SK-N-SH (cell line): ENCODE measurements at regions not wholly inside any gene's neighbourhood (a gene's known extent, or its start where the extent isn't known, plus 50 kb on each side); places are given as distances from the start of the nearest gene placed in this dataset.

Experiments used
- EZH2phosphoT487 ChIP-seq: fragments of 200-600 bp; sonication (generic); IDR thresholded peaks from 2 replicates; pipeline ENCODE4 v1.6.1; 2017; ENCODE audit warnings: low read depth, mixed run types, mild to moderate bottlenecking, antibody characterized with exemption, moderate library complexity, borderline replicate concordance
- GABPA ChIP-seq: IDR thresholded peaks from 2 replicates; pipeline ENCODE4 v1.4.0; 2012; ENCODE audit warnings: low read depth, mild to moderate bottlenecking
- JUND ChIP-seq: IDR thresholded peaks from 2 replicates; pipeline ENCODE4 v1.4.0; 2012
- MEF2A ChIP-seq: IDR thresholded peaks from 2 replicates; pipeline ENCODE4 v1.4.0; 2012; ENCODE audit warnings: low read depth, borderline replicate concordance
- POLR2AphosphoS5 ChIP-seq: IDR thresholded peaks from 2 replicates; pipeline ENCODE4 v1.6.1; 2012; ENCODE audit warnings: low read depth, low read length
- RCOR1 ChIP-seq: fragments of 150-350 bp; IDR thresholded peaks from 2 replicates; pipeline ENCODE4 v1.6.1; 2017; ENCODE audit warnings: antibody characterized with exemption, low read length
- TAF1 ChIP-seq: IDR thresholded peaks from 2 replicates; pipeline ENCODE4 v1.6.1; 2012; ENCODE audit warnings: low read depth, mild to moderate bottlenecking, low read length, moderate library complexity, borderline replicate concordance
- YY1 ChIP-seq: IDR thresholded peaks from 2 replicates; pipeline ENCODE4 v1.4.0; 2012; ENCODE audit warnings: low read depth, mild to moderate bottlenecking
- TF ChIP-seq, protein P1 (sequence below): fragments of 150-350 bp; IDR thresholded peaks from 2 replicates; pipeline ENCODE4 v1.6.1; 2017; ENCODE audit warnings: antibody characterized with exemption, low read length, low read depth, borderline replicate concordance
- TF ChIP-seq, protein P2 (sequence below): fragments of 200-600 bp; sonication (generic); IDR thresholded peaks from 2 replicates; pipeline ENCODE4 v1.6.1; 2017; ENCODE audit warnings: antibody characterized with exemption, mild to moderate bottlenecking, moderate library complexity
- TF ChIP-seq, protein P3 (sequence below): IDR thresholded peaks from 2 replicates; pipeline ENCODE4 v1.4.0; 2012; ENCODE audit warnings: low read depth
- TF ChIP-seq, protein P4 (sequence below): IDR thresholded peaks from 2 replicates; pipeline ENCODE4 v1.4.0; 2012; ENCODE audit warnings: low read depth, borderline replicate concordance
- TF ChIP-seq, protein P5 (sequence below): IDR thresholded peaks from 2 replicates; pipeline ENCODE4 v1.6.1; 2012; ENCODE audit warnings: mild to moderate bottlenecking, low read depth, low read length, moderate library complexity

DNA sequence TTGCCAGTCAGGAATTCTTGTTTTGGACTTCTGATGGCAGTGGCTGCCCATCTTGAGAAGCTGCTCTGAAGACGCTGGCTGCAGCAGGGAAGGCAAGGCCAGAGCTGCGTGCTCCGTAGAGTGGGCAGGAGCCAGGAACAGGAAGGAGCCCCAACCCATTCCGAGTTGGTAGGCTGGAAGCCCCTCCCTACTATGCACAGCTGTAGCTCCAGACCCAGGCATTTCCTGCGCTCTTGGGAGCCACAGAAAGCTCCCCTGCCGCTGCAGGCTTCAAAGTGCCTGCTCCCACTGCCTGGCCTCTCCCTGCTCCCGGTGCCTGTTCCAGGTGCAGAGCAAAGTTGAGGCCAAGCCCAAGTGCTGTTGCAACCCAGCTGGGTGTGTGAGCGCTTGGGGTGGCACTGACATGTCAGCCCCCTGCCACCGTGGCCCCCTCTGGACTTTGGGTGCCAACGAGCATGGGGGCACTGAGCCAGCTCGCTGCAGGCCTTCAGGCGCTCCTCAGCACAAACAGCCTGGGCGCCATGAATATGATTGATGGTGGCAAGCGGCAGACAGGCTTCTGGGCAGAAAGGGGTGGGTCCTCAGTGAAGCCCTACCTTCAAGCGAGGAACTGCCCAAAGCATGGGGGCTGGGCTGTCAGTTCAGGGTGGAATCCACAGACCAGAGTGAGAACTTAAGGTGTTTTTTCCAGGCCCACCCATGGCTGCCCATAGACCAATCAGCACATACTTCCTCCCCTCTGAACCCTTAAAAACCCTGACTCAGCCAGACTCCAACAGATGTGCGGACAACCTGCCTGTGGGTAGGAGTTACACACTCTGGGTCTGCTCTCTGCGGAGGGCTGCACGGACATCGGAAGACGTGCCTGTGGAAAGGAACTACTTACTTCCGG lies 677.2 kb upstream of the INTU start:
- TF ChIP-seq, protein P1, sequence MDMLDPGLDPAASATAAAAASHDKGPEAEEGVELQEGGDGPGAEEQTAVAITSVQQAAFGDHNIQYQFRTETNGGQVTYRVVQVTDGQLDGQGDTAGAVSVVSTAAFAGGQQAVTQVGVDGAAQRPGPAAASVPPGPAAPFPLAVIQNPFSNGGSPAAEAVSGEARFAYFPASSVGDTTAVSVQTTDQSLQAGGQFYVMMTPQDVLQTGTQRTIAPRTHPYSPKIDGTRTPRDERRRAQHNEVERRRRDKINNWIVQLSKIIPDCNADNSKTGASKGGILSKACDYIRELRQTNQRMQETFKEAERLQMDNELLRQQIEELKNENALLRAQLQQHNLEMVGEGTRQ, result no peak
- TF ChIP-seq EZH2phosphoT487 (no peak), TAF1 (no peak), RCOR1 (no peak), GABPA (no peak), JUND (no peak), YY1 (no peak), POLR2AphosphoS5 (no peak), MEF2A (no peak)
- TF ChIP-seq, protein P2, sequence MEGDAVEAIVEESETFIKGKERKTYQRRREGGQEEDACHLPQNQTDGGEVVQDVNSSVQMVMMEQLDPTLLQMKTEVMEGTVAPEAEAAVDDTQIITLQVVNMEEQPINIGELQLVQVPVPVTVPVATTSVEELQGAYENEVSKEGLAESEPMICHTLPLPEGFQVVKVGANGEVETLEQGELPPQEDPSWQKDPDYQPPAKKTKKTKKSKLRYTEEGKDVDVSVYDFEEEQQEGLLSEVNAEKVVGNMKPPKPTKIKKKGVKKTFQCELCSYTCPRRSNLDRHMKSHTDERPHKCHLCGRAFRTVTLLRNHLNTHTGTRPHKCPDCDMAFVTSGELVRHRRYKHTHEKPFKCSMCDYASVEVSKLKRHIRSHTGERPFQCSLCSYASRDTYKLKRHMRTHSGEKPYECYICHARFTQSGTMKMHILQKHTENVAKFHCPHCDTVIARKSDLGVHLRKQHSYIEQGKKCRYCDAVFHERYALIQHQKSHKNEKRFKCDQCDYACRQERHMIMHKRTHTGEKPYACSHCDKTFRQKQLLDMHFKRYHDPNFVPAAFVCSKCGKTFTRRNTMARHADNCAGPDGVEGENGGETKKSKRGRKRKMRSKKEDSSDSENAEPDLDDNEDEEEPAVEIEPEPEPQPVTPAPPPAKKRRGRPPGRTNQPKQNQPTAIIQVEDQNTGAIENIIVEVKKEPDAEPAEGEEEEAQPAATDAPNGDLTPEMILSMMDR, result no peak
- TF ChIP-seq, protein P3, sequence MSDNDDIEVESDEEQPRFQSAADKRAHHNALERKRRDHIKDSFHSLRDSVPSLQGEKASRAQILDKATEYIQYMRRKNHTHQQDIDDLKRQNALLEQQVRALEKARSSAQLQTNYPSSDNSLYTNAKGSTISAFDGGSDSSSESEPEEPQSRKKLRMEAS, result no peak
- TF ChIP-seq, protein P4, sequence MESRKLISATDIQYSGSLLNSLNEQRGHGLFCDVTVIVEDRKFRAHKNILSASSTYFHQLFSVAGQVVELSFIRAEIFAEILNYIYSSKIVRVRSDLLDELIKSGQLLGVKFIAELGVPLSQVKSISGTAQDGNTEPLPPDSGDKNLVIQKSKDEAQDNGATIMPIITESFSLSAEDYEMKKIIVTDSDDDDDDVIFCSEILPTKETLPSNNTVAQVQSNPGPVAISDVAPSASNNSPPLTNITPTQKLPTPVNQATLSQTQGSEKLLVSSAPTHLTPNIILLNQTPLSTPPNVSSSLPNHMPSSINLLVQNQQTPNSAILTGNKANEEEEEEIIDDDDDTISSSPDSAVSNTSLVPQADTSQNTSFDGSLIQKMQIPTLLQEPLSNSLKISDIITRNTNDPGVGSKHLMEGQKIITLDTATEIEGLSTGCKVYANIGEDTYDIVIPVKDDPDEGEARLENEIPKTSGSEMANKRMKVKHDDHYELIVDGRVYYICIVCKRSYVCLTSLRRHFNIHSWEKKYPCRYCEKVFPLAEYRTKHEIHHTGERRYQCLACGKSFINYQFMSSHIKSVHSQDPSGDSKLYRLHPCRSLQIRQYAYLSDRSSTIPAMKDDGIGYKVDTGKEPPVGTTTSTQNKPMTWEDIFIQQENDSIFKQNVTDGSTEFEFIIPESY, result no peak
- TF ChIP-seq, protein P5, sequence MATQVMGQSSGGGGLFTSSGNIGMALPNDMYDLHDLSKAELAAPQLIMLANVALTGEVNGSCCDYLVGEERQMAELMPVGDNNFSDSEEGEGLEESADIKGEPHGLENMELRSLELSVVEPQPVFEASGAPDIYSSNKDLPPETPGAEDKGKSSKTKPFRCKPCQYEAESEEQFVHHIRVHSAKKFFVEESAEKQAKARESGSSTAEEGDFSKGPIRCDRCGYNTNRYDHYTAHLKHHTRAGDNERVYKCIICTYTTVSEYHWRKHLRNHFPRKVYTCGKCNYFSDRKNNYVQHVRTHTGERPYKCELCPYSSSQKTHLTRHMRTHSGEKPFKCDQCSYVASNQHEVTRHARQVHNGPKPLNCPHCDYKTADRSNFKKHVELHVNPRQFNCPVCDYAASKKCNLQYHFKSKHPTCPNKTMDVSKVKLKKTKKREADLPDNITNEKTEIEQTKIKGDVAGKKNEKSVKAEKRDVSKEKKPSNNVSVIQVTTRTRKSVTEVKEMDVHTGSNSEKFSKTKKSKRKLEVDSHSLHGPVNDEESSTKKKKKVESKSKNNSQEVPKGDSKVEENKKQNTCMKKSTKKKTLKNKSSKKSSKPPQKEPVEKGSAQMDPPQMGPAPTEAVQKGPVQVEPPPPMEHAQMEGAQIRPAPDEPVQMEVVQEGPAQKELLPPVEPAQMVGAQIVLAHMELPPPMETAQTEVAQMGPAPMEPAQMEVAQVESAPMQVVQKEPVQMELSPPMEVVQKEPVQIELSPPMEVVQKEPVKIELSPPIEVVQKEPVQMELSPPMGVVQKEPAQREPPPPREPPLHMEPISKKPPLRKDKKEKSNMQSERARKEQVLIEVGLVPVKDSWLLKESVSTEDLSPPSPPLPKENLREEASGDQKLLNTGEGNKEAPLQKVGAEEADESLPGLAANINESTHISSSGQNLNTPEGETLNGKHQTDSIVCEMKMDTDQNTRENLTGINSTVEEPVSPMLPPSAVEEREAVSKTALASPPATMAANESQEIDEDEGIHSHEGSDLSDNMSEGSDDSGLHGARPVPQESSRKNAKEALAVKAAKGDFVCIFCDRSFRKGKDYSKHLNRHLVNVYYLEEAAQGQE, result no peak
